ENCODE measurements at regions not wholly inside any gene's neighbourhood (a gene's known extent, or its start where the extent isn't known, plus 50 kb on each side); places are given as distances from the start of the nearest gene placed in this dataset.

- no peaks in the 10 kb centered on the region for H3K79me1 ChIP-seq (ENCODE audit: low read depth, low read length)
- H3K9ac ChIP-seq (replicated peaks in 1 of 4; ENCODE audit: extremely low read depth in 1 of 4, low read depth in 3 of 4, low read length in 3 of 4) = no peak overlapping the region
- no peaks in the 10 kb centered on the region for H3K4me1 ChIP-seq (replicated peaks in 1 of 4; ENCODE audit: control insufficient read depth in 3 of 4, insufficient read depth in 4 of 4, low read length in 3 of 4)
- H3K14ac ChIP-seq (ENCODE audit: insufficient read length) = no peak overlapping the region
- no peak overlapping the region for H4K8ac ChIP-seq (ENCODE audit: extremely low read depth, insufficient read depth, low read length)
- no peak overlapping the region for H2BK12ac ChIP-seq (ENCODE audit: low read depth, low read length)
- H2AFZ ChIP-seq (ENCODE audit: low read length) = no peak overlapping the region
- H3K4ac ChIP-seq (replicated peaks; ENCODE audit: insufficient read length, low read depth, low read length) = no peak overlapping the region
- no peaks in the 10 kb centered on the region for H3K27me3 ChIP-seq (replicated peaks in 1 of 4; ENCODE audit: control insufficient read depth in 3 of 4, extremely low read depth in 1 of 4, insufficient read depth in 3 of 4, low read length in 3 of 4)
- H2BK20ac ChIP-seq (ENCODE audit: low read length) = no peak overlapping the region
- no peak overlapping the region for H3K4me3 ChIP-seq (ENCODE audit: extremely low read depth in 1 of 4, insufficient read depth in 2 of 4, low read depth in 3 of 4, low read length in 4 of 4)
- no peak overlapping the region for H3K56ac ChIP-seq (replicated peaks; ENCODE audit: insufficient read length, low read depth, low read length)
- H4K20me1 ChIP-seq (replicated peaks in 1 of 2; ENCODE audit: control insufficient read depth in 1 of 2, insufficient read depth in 2 of 2, low read length in 2 of 2) = no peaks in the 10 kb centered on the region
- H3K18ac ChIP-seq (ENCODE audit: extremely low read depth, low read length) = no peak overlapping the region
- H3K23ac ChIP-seq (ENCODE audit: insufficient read length) = no peak overlapping the region
- DNase-seq (ENCODE audit: low read depth in 1 of 2, low spot score in 2 of 2) = no peak
- no peak overlapping the region for H2BK15ac ChIP-seq (ENCODE audit: low read length)
- H4K91ac ChIP-seq (replicated peaks; ENCODE audit: insufficient read length, low read length) = no peak overlapping the region
- H3K4me2 ChIP-seq (ENCODE audit: insufficient read depth in 1 of 2, low read depth in 2 of 2, low read length in 2 of 2) = no peak overlapping the region
- CTCF ChIA-PET (ENCODE audit: partially characterized antibody) = no interaction called here
- no peaks in the 10 kb centered on the region for H3K23me2 ChIP-seq (ENCODE audit: low read depth, low read length)
- FAIRE-seq = no peak
- H2BK120ac ChIP-seq (replicated peaks; ENCODE audit: low read depth, low read length) = no peak overlapping the region
- H3K36me3 ChIP-seq (ENCODE audit: control insufficient read depth in 2 of 4, insufficient read depth in 4 of 4, low read length in 3 of 4) = no peaks in the 10 kb centered on the region
- no peaks in the 10 kb centered on the region for H3K79me2 ChIP-seq (ENCODE audit: control insufficient read depth in 1 of 2, insufficient read depth in 2 of 2, low read length in 2 of 2)
- no peak overlapping the region for H3K27ac ChIP-seq (ENCODE audit: low read depth, low read length)
- POLR2A ChIA-PET (ENCODE audit: partially characterized antibody) = no interaction called here
- H2AK5ac ChIP-seq (ENCODE audit: low read depth, low read length) = no peak overlapping the region
- no peak for TF ChIP-seq SUZ12 (IDR thresholded peaks at IDR 0.05; ENCODE audit: low read length)
- TF ChIP-seq RAD21 (IDR thresholded peaks at IDR 0.05 in 1 of 2, conservative IDR thresholded peaks at IDR 0.05 in 1 of 2; ENCODE audit: low read depth in 2 of 2, low read length in 2 of 2) = no peak
- no peak for TF ChIP-seq TAF1 (IDR thresholded peaks at IDR 0.05; ENCODE audit: low read depth, low read length)
- TF ChIP-seq RNF2 (IDR thresholded peaks at IDR 0.05; ENCODE audit: borderline replicate concordance, low read depth, low read length, missing control alignments, poor library complexity, severe bottlenecking) = no peak
- no peak for TF ChIP-seq GABPA (IDR thresholded peaks at IDR 0.05; ENCODE audit: borderline replicate concordance, insufficient read depth, low read length)
- TF ChIP-seq NANOG (IDR thresholded peaks at IDR 0.05; ENCODE audit: insufficient read depth, low read depth, low read length, poor library complexity, severe bottlenecking) = no peak
- no peak for TF ChIP-seq TBP (IDR thresholded peaks at IDR 0.05; ENCODE audit: low read depth, low read length)
- no peak for TF ChIP-seq KDM1A (IDR thresholded peaks at IDR 0.05; ENCODE audit: borderline replicate concordance, low read length)
- TF ChIP-seq EGR1 (IDR thresholded peaks at IDR 0.05; ENCODE audit: borderline replicate concordance, low read depth, low read length) = no peak
- no peak for TF ChIP-seq SIX5 (IDR thresholded peaks at IDR 0.05; ENCODE audit: low read depth, low read length)
- TF ChIP-seq POU5F1 (IDR thresholded peaks at IDR 0.05; ENCODE audit: low read depth, low read length) = no peak
- TF ChIP-seq MAFK (IDR thresholded peaks at IDR 0.05; ENCODE audit: low read depth, low read length) = no peak
- TF ChIP-seq KDM4A (IDR thresholded peaks at IDR 0.05; ENCODE audit: low read depth, low read length, severe bottlenecking) = no peak
- H3K9me3 ChIP-seq (ENCODE audit: insufficient read depth in 2 of 2, low read depth in 1 of 2, low read length in 1 of 2) = no peaks in the 10 kb centered on the region
- no peak overlapping the region for H4K5ac ChIP-seq (ENCODE audit: insufficient read length, low read depth, low read length)
- H2BK5ac ChIP-seq (ENCODE audit: low read depth, low read length) = no peak overlapping the region
Measured at GRCh38 chrX:127466211-127466610, 586.0 kb downstream of the ACTRT1 start.
